ENCODE measurements at regions not wholly inside any gene's neighbourhood (a gene's known extent, or its start where the extent isn't known, plus 50 kb on each side); places are given as distances from the start of the nearest gene placed in this dataset.

GRCh38 chr5:168073991-168074800, 217.2 kb upstream of the WWC1 start:
- ATAC-seq: no peak
- H3K36me3 ChIP-seq (ENCODE audit: control insufficient read depth in 2 of 2, insufficient read depth in 2 of 2, low read length in 1 of 2): no peaks in the 10 kb centered on the region
- H3K4me2 ChIP-seq (ENCODE audit: control insufficient read depth, insufficient read depth): no peak overlapping the region
- no peaks in the 10 kb centered on the region; a peak in 1 of 4 replicates for H3K27me3 ChIP-seq (replicated peaks in 1 of 2; ENCODE audit: control insufficient read depth in 2 of 2, insufficient read depth in 2 of 2, low read length in 1 of 2)
- in situ Hi-C loops (cut with MboI): no loop called here
- no peak overlapping the region for H3K4me3 ChIP-seq
- ChIA-PET SMC1A (ENCODE audit: uncharacterized antibody, unreplicated experiment) (no interaction called here), POLR2A (no interaction called here), CTCF (no interaction called here), RAD21 (ENCODE audit: unreplicated experiment) (no interaction called here)
- H4K20me1 ChIP-seq (ENCODE audit: control insufficient read depth, insufficient read depth): no peaks in the 10 kb centered on the region
- no peaks in the 10 kb centered on the region for H3K79me2 ChIP-seq (ENCODE audit: control insufficient read depth, insufficient read depth, low read length)
- no peak for FAIRE-seq
- intact Hi-C loops (cut with micrococcal nuclease; ENCODE audit: unreplicated experiment): no loop called here
- DNase-seq (ENCODE audit: low read depth, low spot score): no peak
- under 1% methylated on average over 9 of the region's 9 CpGs for WGBS (ENCODE audit: insufficient coverage, insufficient replicate concordance, low lambda C conversion rate, missing lambda C conversion rate)
- no peak overlapping the region for H2AFZ ChIP-seq (ENCODE audit: control insufficient read depth, low read depth, low read length)
- H3K9ac ChIP-seq (ENCODE audit: control insufficient read depth, insufficient read depth, low read length): no peak overlapping the region
- H3K27ac ChIP-seq (ENCODE audit: control insufficient read depth, insufficient read depth): no peak overlapping the region
- H3K9me3 ChIP-seq (replicated peaks; ENCODE audit: control insufficient read depth, insufficient read depth, low read length): no peaks in the 10 kb centered on the region
- no TSS peak for BruUV-seq (replicated peaks)
- TF ChIP-seq POU2F2 (IDR thresholded peaks at IDR 0.05; ENCODE audit: borderline replicate concordance, low read depth, low read length): no peak
- no peaks in the 10 kb centered on the region for H3K4me1 ChIP-seq (ENCODE audit: control insufficient read depth, insufficient read depth, low read length)

GRCh38 chr5:168075387-168075786, 216.1 kb upstream of the WWC1 start:
- Histone ChIP-seq H3K4me3 (no peak overlapping the region), H3K4me2 (ENCODE audit: control insufficient read depth, insufficient read depth) (no peak overlapping the region), H3K36me3 (ENCODE audit: control insufficient read depth in 2 of 2, insufficient read depth in 2 of 2, low read length in 1 of 2) (no peaks in the 10 kb centered on the region), H3K9me3 (replicated peaks; ENCODE audit: control insufficient read depth, insufficient read depth, low read length) (no peaks in the 10 kb centered on the region), H3K27me3 (replicated peaks in 1 of 2; ENCODE audit: control insufficient read depth in 2 of 2, insufficient read depth in 2 of 2, low read length in 1 of 2) (no peaks in the 10 kb centered on the region; a peak in 1 of 4 replicates), H3K27ac (ENCODE audit: control insufficient read depth, insufficient read depth) (no peak overlapping the region), H4K20me1 (ENCODE audit: control insufficient read depth, insufficient read depth) (no peaks in the 10 kb centered on the region), H3K79me2 (ENCODE audit: control insufficient read depth, insufficient read depth, low read length) (no peaks in the 10 kb centered on the region), H2AFZ (ENCODE audit: control insufficient read depth, low read depth, low read length) (no peak overlapping the region), H3K9ac (ENCODE audit: control insufficient read depth, insufficient read depth, low read length) (no peak overlapping the region), H3K4me1 (ENCODE audit: control insufficient read depth, insufficient read depth, low read length) (no peaks in the 10 kb centered on the region)
- ChIA-PET SMC1A (ENCODE audit: uncharacterized antibody, unreplicated experiment) (no interaction called here), RAD21 (ENCODE audit: unreplicated experiment) (no interaction called here), CTCF (no interaction called here), POLR2A (no interaction called here)
- DNase-seq (ENCODE audit: low read depth, low spot score) (no peak), FAIRE-seq (no peak), ATAC-seq (no peak)
- in situ Hi-C loops (cut with MboI): no loop called here
- intact Hi-C loops (cut with micrococcal nuclease; ENCODE audit: unreplicated experiment): no loop called here
- WGBS (ENCODE audit: insufficient coverage, insufficient replicate concordance, low lambda C conversion rate, missing lambda C conversion rate): 26% methylated on average over 3 of the region's 3 CpGs
- BruUV-seq (replicated peaks): no TSS peak
- TF ChIP-seq HDAC6 (IDR thresholded peaks at IDR 0.05; ENCODE audit: unreplicated experiment) (no peak), RCOR1 (conservative IDR thresholded peaks at IDR 0.05; ENCODE audit: low read depth, low read length) (no peak), MTA2 (IDR thresholded peaks at IDR 0.05; ENCODE audit: low read depth) (no peak), KDM1A (IDR thresholded peaks at IDR 0.05; ENCODE audit: borderline replicate concordance) (no peak), KLF5 (IDR thresholded peaks at IDR 0.05; ENCODE audit: partially characterized antibody) (no peak), GATAD2B (conservative IDR thresholded peaks at IDR 0.05; ENCODE audit: low read depth) (no peak), ZZZ3 (IDR thresholded peaks at IDR 0.05; ENCODE audit: control insufficient read depth, insufficient read length, low read depth) (no peak), ZNF384 (IDR thresholded peaks at IDR 0.05; ENCODE audit: borderline replicate concordance, low read depth, low read length) (no peak), ETV6 (conservative IDR thresholded peaks at IDR 0.05 in 1 of 2, IDR thresholded peaks at IDR 0.05 in 1 of 2; ENCODE audit: borderline replicate concordance in 1 of 2, low read depth in 1 of 2) (no peak), YY1 (IDR thresholded peaks at IDR 0.05; ENCODE audit: low read depth, low read length) (no peak), WRNIP1 (IDR thresholded peaks at IDR 0.05; ENCODE audit: borderline replicate concordance, low read depth, low read length) (no peak)
- TF ChIP-seq, protein P1, sequence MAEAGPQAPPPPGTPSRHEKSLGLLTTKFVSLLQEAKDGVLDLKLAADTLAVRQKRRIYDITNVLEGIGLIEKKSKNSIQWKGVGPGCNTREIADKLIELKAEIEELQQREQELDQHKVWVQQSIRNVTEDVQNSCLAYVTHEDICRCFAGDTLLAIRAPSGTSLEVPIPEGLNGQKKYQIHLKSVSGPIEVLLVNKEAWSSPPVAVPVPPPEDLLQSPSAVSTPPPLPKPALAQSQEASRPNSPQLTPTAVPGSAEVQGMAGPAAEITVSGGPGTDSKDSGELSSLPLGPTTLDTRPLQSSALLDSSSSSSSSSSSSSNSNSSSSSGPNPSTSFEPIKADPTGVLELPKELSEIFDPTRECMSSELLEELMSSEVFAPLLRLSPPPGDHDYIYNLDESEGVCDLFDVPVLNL (IDR thresholded peaks at IDR 0.05; ENCODE audit: low read depth, low read length): no peak

All from GM12878 (cell line).